ENCODE measurements at regions not wholly inside any gene's neighbourhood (a gene's known extent, or its start where the extent isn't known, plus 50 kb on each side); places are given as distances from the start of the nearest gene placed in this dataset.

GRCh38 chr22:35189559-35189958 lies 67.7 kb upstream of the HMGXB4 start:
- H3K27me3 ChIP-seq (ENCODE audit: control insufficient read depth, insufficient read depth, low read length): no peaks in the 10 kb centered on the region
- H3K4me3 ChIP-seq (ENCODE audit: low read depth, low read length): no peak overlapping the region
- TF ChIP-seq, protein P1, sequence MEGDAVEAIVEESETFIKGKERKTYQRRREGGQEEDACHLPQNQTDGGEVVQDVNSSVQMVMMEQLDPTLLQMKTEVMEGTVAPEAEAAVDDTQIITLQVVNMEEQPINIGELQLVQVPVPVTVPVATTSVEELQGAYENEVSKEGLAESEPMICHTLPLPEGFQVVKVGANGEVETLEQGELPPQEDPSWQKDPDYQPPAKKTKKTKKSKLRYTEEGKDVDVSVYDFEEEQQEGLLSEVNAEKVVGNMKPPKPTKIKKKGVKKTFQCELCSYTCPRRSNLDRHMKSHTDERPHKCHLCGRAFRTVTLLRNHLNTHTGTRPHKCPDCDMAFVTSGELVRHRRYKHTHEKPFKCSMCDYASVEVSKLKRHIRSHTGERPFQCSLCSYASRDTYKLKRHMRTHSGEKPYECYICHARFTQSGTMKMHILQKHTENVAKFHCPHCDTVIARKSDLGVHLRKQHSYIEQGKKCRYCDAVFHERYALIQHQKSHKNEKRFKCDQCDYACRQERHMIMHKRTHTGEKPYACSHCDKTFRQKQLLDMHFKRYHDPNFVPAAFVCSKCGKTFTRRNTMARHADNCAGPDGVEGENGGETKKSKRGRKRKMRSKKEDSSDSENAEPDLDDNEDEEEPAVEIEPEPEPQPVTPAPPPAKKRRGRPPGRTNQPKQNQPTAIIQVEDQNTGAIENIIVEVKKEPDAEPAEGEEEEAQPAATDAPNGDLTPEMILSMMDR (IDR thresholded peaks at IDR 0.05; ENCODE audit: insufficient read depth, low read length, poor library complexity, severe bottlenecking): no peak
- DNase-seq (ENCODE audit: low read depth): no peak
- no peaks in the 10 kb centered on the region for H3K36me3 ChIP-seq (ENCODE audit: control insufficient read depth, insufficient read depth, low read length)

GRCh38 chr22:35191412-35191811 lies 65.9 kb upstream of the HMGXB4 start:
- TF ChIP-seq, protein P1 (IDR thresholded peaks at IDR 0.05; ENCODE audit: insufficient read depth, low read length, poor library complexity, severe bottlenecking): no peak
- Histone ChIP-seq H3K27me3 (ENCODE audit: control insufficient read depth, insufficient read depth, low read length) (no peaks in the 10 kb centered on the region), H3K36me3 (ENCODE audit: control insufficient read depth, insufficient read depth, low read length) (no peaks in the 10 kb centered on the region), H3K4me3 (ENCODE audit: low read depth, low read length) (no peak overlapping the region)
- peak; percentile 35 for DNase-seq (ENCODE audit: low read depth)

DNA sequence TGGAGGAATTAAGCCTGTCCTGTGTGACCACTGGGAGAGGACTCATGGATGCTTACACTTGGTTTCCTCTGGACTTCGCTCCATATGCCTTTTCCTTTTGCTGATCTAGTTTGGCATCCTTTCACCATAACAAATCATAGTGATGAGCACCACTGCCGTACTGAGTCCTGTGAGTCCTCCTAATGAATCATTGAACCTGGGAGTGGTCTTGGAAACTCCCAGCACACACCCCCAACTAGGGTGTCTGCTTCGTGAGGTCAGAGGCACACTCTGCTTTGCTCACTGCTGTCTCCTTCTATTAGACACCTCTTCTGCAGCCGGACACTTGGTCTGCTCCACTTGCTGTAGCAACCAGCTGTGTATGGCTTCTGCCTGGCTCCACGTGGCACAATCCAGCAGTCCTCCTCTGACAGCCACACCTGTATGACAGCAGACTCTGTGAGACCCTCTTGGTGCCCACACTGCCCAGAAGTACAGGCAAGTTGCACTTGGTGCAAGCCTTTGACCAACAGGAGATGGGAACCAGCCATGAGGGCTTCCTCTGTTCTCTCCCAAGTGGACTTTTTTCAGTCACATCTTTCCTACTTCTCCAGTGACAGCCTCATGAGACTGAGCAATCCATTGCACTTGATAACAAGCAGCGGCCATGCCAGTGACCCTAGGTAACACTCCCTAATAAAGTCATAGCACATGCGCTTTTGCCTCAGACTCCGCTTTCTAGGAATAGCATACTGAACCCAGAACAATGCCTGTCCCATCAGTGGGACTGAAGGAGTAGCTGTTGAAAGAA lies 65.0 kb upstream of the HMGXB4 start:
- TF ChIP-seq, protein P1 (IDR thresholded peaks at IDR 0.05; ENCODE audit: insufficient read depth, low read length, poor library complexity, severe bottlenecking): no peak
- no peak for DNase-seq (ENCODE audit: low read depth)

GRCh38 chr22:35195226-35195625 lies 62.1 kb upstream of the HMGXB4 start:
- Histone ChIP-seq H3K27me3 (ENCODE audit: control insufficient read depth, insufficient read depth, low read length) (peaks cover 3% of the 10 kb centered on the region), H3K36me3 (ENCODE audit: control insufficient read depth, insufficient read depth, low read length) (no peaks in the 10 kb centered on the region), H3K4me3 (ENCODE audit: low read depth, low read length) (no peak overlapping the region)
- TF ChIP-seq, protein P1 (IDR thresholded peaks at IDR 0.05; ENCODE audit: insufficient read depth, low read length, poor library complexity, severe bottlenecking): no peak
- DNase-seq (ENCODE audit: low read depth): no peak

More for the DNA sequence above, 65.0 kb upstream of the HMGXB4 start:
- no peaks in the 10 kb centered on the region for H3K36me3 ChIP-seq (ENCODE audit: control insufficient read depth, insufficient read depth, low read length)
- no peak overlapping the region for H3K4me3 ChIP-seq (ENCODE audit: low read depth, low read length)
- H3K27me3 ChIP-seq (ENCODE audit: control insufficient read depth, insufficient read depth, low read length): no peaks in the 10 kb centered on the region

DNA sequence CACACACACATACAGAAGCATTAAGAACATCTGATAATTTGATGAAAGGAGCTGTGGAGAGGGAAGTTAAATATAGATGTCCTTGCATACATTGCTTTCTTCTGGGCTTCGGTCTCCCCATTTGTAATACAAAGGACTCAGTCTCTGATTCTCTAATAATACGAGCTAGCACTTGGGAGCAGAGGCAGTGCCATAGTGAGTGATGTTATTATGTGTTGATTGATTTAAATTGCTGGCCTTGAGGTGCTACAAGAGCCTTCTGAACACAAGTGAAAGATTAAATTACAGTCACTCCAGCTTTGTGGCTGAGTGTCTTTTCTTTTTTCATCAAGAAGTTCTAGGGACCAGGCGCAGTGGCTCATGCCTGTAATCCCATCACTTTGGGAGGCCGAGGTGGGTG lies 61.5 kb upstream of the HMGXB4 start:
- no peak overlapping the region for H3K4me3 ChIP-seq (ENCODE audit: low read depth, low read length)
- TF ChIP-seq, protein P1 (IDR thresholded peaks at IDR 0.05; ENCODE audit: insufficient read depth, low read length, poor library complexity, severe bottlenecking): no peak
- H3K36me3 ChIP-seq (ENCODE audit: control insufficient read depth, insufficient read depth, low read length): no peaks in the 10 kb centered on the region
- H3K27me3 ChIP-seq (ENCODE audit: control insufficient read depth, insufficient read depth, low read length): peaks cover 3% of the 10 kb centered on the region
- DNase-seq (ENCODE audit: low read depth): no peak

DNA sequence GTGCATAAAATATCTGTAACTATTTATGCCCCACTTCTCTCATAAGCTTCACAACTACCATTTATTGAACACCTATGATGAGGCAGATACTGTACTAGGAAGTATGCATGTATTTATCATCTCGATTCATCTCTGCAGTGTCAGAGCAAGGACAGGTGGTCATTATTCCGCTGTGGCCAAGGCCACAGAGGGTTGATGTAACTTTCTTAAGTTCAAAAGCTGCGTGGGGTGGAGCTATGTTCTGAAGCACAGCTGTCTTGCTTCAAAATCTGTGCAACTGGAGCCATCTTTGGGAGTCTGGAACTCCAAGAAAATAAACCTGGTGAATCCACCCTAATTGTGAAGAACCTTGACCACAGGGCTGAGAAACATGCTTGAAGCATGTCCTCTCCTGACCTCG lies 60.2 kb upstream of the HMGXB4 start:
- H3K4me3 ChIP-seq (ENCODE audit: low read depth, low read length): no peak overlapping the region
- peaks cover 3% of the 10 kb centered on the region for H3K27me3 ChIP-seq (ENCODE audit: control insufficient read depth, insufficient read depth, low read length)
- DNase-seq (ENCODE audit: low read depth): no peak
- TF ChIP-seq, protein P1 (IDR thresholded peaks at IDR 0.05; ENCODE audit: insufficient read depth, low read length, poor library complexity, severe bottlenecking): no peak
- H3K36me3 ChIP-seq (ENCODE audit: control insufficient read depth, insufficient read depth, low read length): no peaks in the 10 kb centered on the region
